ACHN (cell line): ENCODE measurements at regions not wholly inside any gene's neighbourhood (a gene's known extent, or its start where the extent isn't known, plus 50 kb on each side); places are given as distances from the start of the nearest gene placed in this dataset.
A peak's percentile ranks its signal among the peaks of the same experiment; 100 is the strongest.

Experiments
- DNase-seq: peaks from one replicate; pipeline ENCODE4 v3.0.0-alpha.2; 2015
- in situ Hi-C: cut with HindIII; loops from 2 replicates; pipeline ENCODE4 v1.10.0; 2017; ENCODE audit warnings: low sequenced_read_pairs, low pct_ligation_motif_present, low pct_unique_long_range_greater_than_20kb

- no peak for DNase-seq
- in situ Hi-C loops = no loop called here
These were observed 255.6 kb upstream of the GRIP1 start for GRCh38 chr12:66934302-66935062.

DNA sequence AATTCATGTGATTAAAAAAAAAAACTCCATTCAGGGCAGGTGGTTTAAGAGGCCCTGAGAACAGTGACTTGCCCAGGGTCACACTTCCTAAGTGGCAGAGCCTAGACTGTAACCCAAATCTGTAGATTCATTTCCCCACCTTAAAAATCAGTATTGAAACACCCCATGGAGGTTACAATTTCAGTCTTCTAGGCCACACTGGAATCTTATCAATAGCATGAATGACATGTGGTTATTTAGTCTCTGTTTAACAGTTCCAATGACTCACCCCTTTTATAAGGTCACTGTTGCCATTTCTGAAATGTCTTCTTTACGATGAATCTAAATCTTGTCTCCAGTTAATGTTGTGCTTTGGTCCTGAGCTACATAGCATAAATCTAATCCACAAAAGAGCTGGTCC is 262.3 kb upstream of the GRIP1 start:
- no peak for DNase-seq
- in situ Hi-C loops = no loop called here

GRCh38 chr12:66942741-66943465 is 264.0 kb upstream of the GRIP1 start:
- in situ Hi-C loops = no loop called here
- DNase-seq = peak; percentile 24

DNA sequence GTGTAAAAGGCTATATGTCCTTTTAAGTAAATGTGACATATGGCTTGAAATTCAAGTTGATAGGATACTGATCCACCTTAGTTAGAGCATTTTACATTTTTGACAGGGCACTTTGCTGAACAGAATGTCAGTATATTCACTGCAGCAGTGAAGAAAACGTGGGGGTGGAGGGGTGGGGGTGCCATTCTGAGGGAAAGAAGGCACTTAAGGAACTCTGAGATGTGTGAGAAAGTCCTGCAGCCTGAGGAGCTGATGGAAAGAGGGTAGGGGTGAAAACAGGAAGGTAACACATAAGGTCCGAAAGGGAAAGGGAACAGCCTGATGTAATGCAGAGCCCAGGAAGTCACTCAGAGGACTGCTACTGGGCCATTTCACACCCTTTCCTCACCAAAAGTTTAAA is 265.5 kb upstream of the GRIP1 start:
- no peak for DNase-seq
- in situ Hi-C loops = no loop called here

DNA sequence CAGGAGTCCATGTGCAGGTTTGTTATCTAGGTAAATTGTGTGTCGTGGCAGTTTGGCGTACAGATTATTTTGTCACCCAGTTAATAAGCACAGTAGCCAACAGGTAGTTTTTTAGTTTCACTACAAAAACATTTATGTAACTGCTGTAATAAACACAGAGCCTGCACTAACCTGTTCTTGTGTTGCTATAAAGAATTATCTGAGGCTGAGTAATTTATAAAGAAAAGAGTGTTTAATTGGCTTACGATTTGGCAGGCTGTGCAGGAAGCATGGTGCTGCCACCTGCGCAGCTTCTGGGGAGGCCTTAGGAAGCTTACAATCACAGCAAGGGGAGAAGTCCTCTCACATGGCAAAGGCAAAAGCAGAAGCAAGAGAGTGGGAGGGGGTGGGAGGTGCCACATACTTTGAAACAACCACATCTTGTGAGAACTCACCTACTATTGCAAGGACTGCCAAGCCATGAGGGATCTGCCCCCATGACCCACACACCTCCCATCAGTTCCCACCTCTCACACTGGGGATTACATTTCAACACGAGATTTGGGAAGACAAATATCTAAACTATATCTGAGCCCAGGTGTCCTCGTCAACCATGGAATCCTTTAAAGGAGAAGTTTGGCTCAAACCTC is 266.4 kb upstream of the GRIP1 start:
- in situ Hi-C loops = no loop called here
- DNase-seq = no peak

GRCh38 chr12:66947119-66947518 is 268.2 kb upstream of the GRIP1 start:
- DNase-seq = no peak
- in situ Hi-C loops = no loop called here

GRCh38 chr12:66952668-66953067 is 273.8 kb upstream of the GRIP1 start:
- in situ Hi-C loops = no loop called here
- DNase-seq = no peak

DNA sequence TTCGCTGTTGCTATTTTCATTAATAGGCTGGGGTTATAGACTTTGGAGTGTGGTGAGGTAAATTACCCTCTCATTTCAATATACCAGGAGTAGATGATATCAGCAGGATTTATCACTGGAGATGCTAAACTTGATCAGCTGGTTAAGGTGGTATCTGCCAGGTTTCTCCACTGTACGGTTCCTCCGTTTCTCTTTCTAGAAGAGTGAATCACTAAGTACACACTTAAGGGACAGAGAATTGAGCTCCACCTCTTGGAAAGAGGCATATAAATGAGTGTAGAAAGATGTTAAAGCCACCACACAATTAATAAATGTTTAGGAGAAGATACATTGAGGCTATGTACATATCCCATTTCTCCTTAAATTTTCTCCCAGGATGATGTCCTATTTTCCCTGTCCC is 277.4 kb upstream of the GRIP1 start:
- in situ Hi-C loops = no loop called here

DNA sequence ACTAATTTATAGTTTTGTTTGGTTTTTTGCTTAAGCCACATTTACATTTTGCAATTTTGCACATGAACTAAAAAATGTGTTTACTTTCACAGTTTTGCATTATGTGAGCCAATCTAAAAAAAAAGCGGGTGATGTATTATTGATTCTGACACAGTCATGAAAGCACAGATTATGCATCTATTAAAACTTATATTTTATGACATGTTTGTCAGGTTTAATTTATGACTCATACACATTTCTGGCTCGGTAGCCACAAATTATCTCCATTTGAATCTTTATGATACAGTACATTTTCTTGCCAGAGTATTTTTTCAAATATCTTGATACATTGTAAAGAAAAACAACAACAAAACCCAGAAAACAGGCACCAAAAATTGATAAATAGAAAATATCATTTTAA is 280.4 kb upstream of the GRIP1 start:
- no peak for DNase-seq
- in situ Hi-C loops = no loop called here

More for the DNA sequence above, 277.4 kb upstream of the GRIP1 start:
- no peak for DNase-seq

- in situ Hi-C loops = no loop called here
- no peak for DNase-seq
These were observed 281.1 kb upstream of the GRIP1 start for GRCh38 chr12:66960006-66960405.

DNA sequence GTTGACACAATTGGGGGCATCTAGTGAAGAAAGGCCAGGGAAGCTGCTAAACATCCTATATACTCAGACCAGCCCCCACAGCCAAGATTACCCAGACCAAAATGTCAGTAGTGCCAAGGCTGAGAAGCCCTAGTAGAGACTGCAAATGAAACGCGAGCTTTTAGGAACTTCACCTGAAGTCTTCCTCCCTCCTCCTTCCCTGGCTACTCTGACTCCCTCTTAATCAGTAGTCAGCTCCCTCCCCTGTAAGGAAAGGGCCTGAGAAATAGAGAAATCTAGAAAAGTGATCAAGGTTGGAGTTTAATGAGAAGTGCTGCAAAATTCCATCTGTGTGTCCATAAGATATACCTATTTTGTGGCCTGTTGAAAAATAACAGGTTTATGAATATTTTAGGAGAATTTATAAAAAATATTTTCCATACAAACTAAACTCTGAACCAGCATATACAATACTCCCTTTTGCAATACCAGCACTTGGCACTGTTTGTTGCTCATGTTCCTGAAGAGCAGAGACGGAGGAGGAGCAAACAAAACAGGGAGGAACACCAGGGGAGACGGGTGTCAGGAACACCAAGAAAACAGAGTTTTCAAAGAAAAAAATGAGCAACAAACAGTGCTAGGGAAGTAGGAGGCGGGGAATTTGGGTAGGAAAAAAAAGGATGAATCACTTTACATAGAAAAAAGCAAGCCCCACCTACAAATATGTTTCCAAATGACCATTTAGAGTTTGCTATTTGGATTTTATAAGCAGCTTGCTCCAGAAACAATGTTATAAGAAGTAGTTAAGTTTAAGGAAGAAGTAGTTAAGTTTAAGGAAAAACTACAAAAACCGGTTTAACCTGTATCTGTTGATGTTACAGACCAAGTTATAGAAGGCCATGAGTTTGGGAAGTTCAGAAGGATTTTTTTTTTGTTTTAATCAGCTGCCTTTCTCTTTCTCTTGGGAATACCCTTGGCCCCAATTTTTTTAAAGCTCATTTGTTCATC is 282.1 kb upstream of the GRIP1 start:
- in situ Hi-C loops = no loop called here

GRCh38 chr12:66962290-66962689 is 283.4 kb upstream of the GRIP1 start:
- DNase-seq = no peak
- in situ Hi-C loops = no loop called here

More for the DNA sequence above, 282.1 kb upstream of the GRIP1 start:
- DNase-seq = no peak

DNA sequence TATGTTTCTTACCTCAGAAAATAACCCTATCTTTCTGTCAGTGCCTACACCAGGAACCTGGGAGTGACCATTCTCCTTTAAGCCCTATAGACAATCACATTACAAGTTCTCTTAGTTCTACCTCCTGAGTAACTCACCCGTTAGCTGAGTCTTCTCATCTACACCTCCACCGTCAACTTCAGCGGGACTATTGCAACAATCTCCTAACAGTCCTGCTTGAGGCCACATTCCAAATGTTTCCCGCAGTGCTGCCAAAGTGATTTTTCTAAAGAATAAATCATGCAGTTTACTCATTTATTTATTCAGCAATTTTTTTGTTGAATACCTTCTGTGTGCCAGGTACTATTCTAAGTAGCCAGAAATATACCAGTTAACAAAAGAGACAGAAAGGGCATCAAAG is 285.0 kb upstream of the GRIP1 start:
- no peak for DNase-seq
- in situ Hi-C loops = no loop called here

DNA sequence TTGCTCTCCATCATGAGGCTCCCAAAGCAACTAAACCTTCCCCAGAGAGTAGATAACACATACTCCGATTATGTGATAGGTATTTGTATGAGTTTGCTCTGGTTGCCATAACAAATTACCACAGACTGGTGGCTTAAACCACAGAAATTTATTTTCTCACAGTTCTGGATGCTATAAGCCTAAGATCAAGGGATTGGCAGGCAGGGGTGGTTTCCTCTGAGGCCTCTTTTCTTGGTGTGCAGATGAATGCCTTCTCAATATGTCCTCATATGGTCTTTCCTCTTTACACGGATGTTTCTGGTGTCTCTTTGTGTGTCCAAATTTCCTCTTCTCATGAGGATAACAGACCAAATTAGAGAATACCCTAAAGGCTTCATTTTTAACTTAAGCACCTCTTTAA is 285.8 kb upstream of the GRIP1 start:
- peak; percentile 60 for DNase-seq
- in situ Hi-C loops = no loop called here

GRCh38 chr12:66965621-66966020 is 286.7 kb upstream of the GRIP1 start:
- in situ Hi-C loops = no loop called here
- DNase-seq = peak; percentile 13

DNA sequence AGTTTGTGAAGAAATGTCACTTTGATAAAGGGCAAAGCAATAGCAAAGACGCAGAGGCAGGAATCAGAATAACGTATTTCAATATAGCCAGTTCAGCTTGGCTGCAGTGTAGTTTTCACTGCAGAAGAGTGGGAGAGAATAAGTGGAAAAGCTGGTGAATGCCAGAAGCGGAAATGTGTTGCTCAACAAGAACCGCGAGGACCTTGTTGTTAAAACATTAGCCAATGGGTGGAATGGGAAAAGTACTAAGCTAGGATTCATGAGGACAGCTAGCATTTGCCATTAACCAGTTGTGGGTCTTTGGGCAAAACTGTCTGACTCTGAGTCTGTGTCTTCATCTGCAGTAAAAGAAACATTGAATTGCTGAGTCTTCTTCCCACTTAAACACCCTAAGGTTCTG is 292.9 kb upstream of the GRIP1 start:
- DNase-seq = no peak
- in situ Hi-C loops = no loop called here

GRCh38 chr12:66976526-66976925 is 292.6 kb upstream of the CAND1 start:
- DNase-seq = no peak
- in situ Hi-C loops = no loop called here

DNA sequence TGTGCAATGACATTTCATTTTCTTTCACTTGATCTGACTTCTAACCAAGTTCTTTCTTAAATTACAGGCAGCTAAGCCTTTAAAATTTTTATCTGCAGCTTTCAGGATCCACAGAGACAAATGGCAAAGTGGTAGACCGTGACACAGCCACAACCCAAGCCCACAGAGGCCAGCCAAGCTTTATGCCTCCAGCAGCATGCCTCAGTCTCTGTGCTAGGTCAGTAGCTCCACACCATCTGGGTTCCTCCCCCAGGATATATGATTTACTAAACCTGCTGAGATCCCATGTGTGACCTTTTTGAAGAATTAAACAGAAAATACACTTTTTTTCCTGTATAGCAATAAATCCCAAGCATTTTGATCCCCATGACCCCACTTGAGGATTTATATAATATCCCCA is 290.4 kb upstream of the CAND1 start:
- no peak for DNase-seq
- in situ Hi-C loops = no loop called here

DNA sequence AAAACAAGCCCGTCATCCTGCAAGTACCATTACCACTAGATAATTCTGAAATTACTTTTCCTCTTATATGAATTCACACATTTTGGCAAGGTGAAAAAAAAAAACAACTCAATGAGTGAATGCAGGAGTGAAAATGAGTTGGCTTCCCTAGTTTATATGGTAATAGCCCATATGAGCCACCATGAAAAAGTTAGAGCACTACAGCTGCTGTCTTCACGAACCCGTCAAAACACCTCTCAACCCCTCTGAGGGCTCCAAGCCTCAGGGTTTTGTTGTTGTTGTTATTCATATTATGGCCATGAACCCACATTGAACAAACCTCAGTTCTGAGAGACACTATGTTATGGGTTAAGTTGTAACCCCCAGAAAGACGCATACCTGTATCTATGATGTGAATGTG is 289.9 kb upstream of the CAND1 start:
- DNase-seq = no peak
- in situ Hi-C loops = no loop called here
